Upper lobe of left lung (tissue), 4 donors: ENCODE measurements at regions not wholly inside any gene's neighbourhood (a gene's known extent, or its start where the extent isn't known, plus 50 kb on each side); places are given as distances from the start of the nearest gene placed in this dataset.

Experiments
- CTCF ChIP-seq, 6 experiments: fragments of 450-650 bp in 4 of 6; fragments of 200-600 bp in 2 of 6; sonication (generic) in 2 of 6; IDR thresholded peaks; one replicate each; pipeline ENCODE4 v1.5.1; 2016 to 2019; ENCODE audit warnings: antibody characterized with exemption in 6 of 6
- POLR2A ChIP-seq, 4 donors: fragments of 450-650 bp; IDR thresholded peaks; one replicate each; pipeline ENCODE4 v1.5.1; 2016 to 2017; ENCODE audit warnings: antibody characterized with exemption in 4 of 4, mild to moderate bottlenecking in 2 of 4
- POLR2AphosphoS5 ChIP-seq, 2 donors: sonication (generic); formaldehyde crosslinking; IDR thresholded peaks; one replicate each; pipeline ENCODE4 v1.5.1; 2017; ENCODE audit warnings: antibody characterized with exemption in 2 of 2

DNA sequence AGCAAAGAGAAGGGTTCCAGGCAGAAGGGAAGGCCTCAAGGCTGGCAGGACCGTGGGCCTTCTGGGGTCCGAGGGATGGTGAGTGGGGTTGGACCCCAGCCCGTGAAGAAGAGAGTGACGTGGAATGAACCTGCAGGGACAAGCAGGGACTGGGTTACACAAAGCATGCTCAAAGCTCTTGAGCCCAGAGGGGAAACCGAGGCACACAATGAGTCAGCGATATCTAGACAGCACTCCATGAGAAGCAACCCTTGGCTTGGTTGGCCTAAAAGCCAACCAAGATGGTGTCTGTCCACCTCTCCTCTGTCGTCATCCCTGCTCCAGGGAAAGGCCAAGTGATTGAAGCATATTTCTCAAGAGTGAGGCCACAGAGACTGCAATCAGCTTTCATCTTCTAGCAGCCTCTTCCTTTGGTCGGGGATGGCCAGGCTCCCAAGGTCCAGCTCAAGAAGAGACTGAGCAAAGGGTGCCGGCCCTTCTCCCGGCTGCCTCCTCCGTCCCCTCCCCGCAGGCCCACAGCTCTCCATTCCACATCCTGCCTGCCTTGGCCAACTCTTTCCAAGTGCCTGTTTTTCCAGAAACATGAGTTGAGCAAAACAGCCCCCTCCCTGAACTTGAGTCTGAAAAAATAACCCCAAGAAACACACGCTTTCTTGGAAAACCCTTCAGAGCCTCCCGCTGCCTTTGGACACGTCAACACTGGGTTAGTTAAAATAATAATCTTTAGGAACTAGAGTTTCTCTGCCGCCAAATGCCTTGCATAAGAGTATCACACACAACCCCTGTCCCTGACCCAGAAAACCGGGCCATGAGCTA, 556.6 kb downstream of the MIAT start:
- TF ChIP-seq CTCF (IDR thresholded peaks at IDR 0.05): no peak
- TF ChIP-seq POLR2A (IDR thresholded peaks at IDR 0.05): no peak
- TF ChIP-seq POLR2AphosphoS5 (IDR thresholded peaks at IDR 0.05): no peak
